ENCODE measurements at regions not wholly inside any gene's neighbourhood (a gene's known extent, or its start where the extent isn't known, plus 50 kb on each side); places are given as distances from the start of the nearest gene placed in this dataset.
"Not testable (repeated sequence)": the region's sequence is repeated elsewhere in the genome, so short reads cannot be mapped to it uniquely, and the experiment has no call there.

GRCh38 chr6:54564188-54564587 lies 255.9 kb downstream of the TINAG start:
- not testable (repeated sequence) for DNase-seq

- DNase-seq: no peak
Observed at GRCh38 chr6:54574671-54575070, 266.4 kb downstream of the TINAG start.

- no peak for DNase-seq
Observed at GRCh38 chr6:54578261-54578660, 268.3 kb upstream of the FAM83B start.

GRCh38 chr6:54579011-54579410 lies 267.6 kb upstream of the FAM83B start:
- DNase-seq: peak; percentile 48

GRCh38 chr6:54586251-54586650 lies 260.3 kb upstream of the FAM83B start:
- DNase-seq: peak; percentile 55

- peak; percentile 11 for DNase-seq
Observed at GRCh38 chr6:54587277-54587676, 259.3 kb upstream of the FAM83B start.

GRCh38 chr6:54588176-54588575 lies 258.4 kb upstream of the FAM83B start:
- no peak for DNase-seq

- peak; percentile 67 for DNase-seq
Observed at GRCh38 chr6:54595844-54596243, 250.7 kb upstream of the FAM83B start.

- peak; percentile 24 for DNase-seq
Observed at GRCh38 chr6:54598787-54599313, 247.7 kb upstream of the FAM83B start.

- peak; percentile 17 for DNase-seq
Observed at GRCh38 chr6:54601600-54602300, 244.8 kb upstream of the FAM83B start.

GRCh38 chr6:54602591-54602990 lies 244.0 kb upstream of the FAM83B start:
- no peak for DNase-seq

GRCh38 chr6:54609981-54610380 lies 236.6 kb upstream of the FAM83B start:
- no peak for DNase-seq

- DNase-seq: no peak
Observed at GRCh38 chr6:54613596-54613995, 233.0 kb upstream of the FAM83B start.

GRCh38 chr6:54614499-54615195 lies 231.9 kb upstream of the FAM83B start:
- DNase-seq: no peak

- peak; percentile 94 for DNase-seq
Observed at GRCh38 chr6:54617730-54618129, 228.8 kb upstream of the FAM83B start.

- no peak for DNase-seq
Observed at GRCh38 chr6:54618572-54618971, 228.0 kb upstream of the FAM83B start.

- no peak for DNase-seq
Observed at GRCh38 chr6:54619102-54619501, 227.5 kb upstream of the FAM83B start.

- no peak for DNase-seq
Observed at GRCh38 chr6:54621285-54621684, 225.3 kb upstream of the FAM83B start.

GRCh38 chr6:54624216-54624615 lies 222.4 kb upstream of the FAM83B start:
- DNase-seq: no peak

- peak; percentile 39 for DNase-seq
Observed at GRCh38 chr6:54624779-54625178, 221.8 kb upstream of the FAM83B start.

GRCh38 chr6:54629131-54629530 lies 217.4 kb upstream of the FAM83B start:
- peak; percentile 43 for DNase-seq

- DNase-seq: no peak
Observed at GRCh38 chr6:54632984-54633565, 213.5 kb upstream of the FAM83B start.

GRCh38 chr6:54633601-54634000 lies 213.0 kb upstream of the FAM83B start:
- no peak for DNase-seq

- no peak for DNase-seq
Observed at GRCh38 chr6:54640911-54641310, 205.7 kb upstream of the FAM83B start.

Data from fibroblast of skin of abdomen (primary cell).